Coronary artery (tissue), 2 donors: ENCODE measurements at regions not wholly inside any gene's neighbourhood (a gene's known extent, or its start where the extent isn't known, plus 50 kb on each side); places are given as distances from the start of the nearest gene placed in this dataset.
"Not testable (repeated sequence)": the region's sequence is repeated elsewhere in the genome, so short reads cannot be mapped to it uniquely, and the experiment has no call there.

ENCODE experiments used
- DNase-seq: peaks from one replicate; pipeline ENCODE4 v3.0.0-alpha.2; 2017; ENCODE audit warnings: low spot score
- H3K27ac ChIP-seq, 2 donors: fragments of 200-600 bp; sonication (generic); one replicate each; pipeline ENCODE4 v1.5.1; 2016 to 2019
- H3K4me3 ChIP-seq: fragments of 200-600 bp; sonication (generic); 2 replicates; pipeline ENCODE4 v1.5.1; 2016; ENCODE audit warnings: mild to moderate bottlenecking, moderate library complexity
- TF ChIP-seq, protein P1 (sequence below): fragments of 200-600 bp; sonication (generic); IDR thresholded peaks from one replicate; pipeline ENCODE4 v1.5.1; 2019; ENCODE audit warnings: antibody characterized with exemption

DNA sequence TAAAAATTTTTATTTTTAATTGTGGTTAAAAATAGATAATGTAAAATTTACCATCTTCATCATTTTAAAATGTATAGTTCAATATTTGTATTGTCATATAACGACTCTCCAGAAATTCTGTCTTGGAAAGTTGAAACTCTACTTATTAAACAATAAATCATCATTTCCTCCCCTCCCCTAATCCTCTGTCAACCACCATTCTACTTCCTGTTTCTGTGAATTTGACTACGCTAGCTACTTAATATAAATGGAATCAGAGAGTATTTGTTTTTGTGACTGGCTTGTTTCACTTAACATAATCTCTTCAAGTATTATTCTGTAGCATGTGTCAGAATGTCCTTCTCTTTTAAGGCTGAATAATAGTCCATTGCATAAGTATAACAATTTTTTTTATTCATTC is 729.0 kb upstream of the AADAT start:
- no peak overlapping the region for H3K4me3 ChIP-seq
- TF ChIP-seq, protein P1, sequence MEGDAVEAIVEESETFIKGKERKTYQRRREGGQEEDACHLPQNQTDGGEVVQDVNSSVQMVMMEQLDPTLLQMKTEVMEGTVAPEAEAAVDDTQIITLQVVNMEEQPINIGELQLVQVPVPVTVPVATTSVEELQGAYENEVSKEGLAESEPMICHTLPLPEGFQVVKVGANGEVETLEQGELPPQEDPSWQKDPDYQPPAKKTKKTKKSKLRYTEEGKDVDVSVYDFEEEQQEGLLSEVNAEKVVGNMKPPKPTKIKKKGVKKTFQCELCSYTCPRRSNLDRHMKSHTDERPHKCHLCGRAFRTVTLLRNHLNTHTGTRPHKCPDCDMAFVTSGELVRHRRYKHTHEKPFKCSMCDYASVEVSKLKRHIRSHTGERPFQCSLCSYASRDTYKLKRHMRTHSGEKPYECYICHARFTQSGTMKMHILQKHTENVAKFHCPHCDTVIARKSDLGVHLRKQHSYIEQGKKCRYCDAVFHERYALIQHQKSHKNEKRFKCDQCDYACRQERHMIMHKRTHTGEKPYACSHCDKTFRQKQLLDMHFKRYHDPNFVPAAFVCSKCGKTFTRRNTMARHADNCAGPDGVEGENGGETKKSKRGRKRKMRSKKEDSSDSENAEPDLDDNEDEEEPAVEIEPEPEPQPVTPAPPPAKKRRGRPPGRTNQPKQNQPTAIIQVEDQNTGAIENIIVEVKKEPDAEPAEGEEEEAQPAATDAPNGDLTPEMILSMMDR: no peak
- no peak for DNase-seq
- no peak overlapping the region for H3K27ac ChIP-seq

DNA sequence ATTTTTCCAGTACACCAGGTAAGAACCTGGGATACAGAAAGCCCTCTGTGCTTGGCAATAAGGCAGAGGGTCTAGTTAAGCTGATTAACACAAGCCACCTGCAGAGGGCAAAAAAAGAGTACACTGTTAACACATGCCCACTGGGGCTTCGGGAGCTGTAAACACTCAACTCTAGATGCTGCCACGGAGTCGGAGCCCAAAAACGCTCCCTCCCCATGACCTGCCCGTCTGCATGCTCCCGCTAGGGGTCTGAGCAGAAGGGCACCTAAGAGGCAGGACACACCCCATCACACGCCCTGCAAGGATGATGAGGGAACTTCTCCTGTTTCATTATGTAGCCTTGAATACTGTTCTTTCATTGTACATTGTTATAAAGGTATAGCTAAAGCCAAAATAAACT is 715.6 kb upstream of the AADAT start:
- Histone ChIP-seq H3K27ac (no peak overlapping the region), H3K4me3 (no peak overlapping the region)
- TF ChIP-seq, protein P1: no peak
- DNase-seq: no peak

DNA sequence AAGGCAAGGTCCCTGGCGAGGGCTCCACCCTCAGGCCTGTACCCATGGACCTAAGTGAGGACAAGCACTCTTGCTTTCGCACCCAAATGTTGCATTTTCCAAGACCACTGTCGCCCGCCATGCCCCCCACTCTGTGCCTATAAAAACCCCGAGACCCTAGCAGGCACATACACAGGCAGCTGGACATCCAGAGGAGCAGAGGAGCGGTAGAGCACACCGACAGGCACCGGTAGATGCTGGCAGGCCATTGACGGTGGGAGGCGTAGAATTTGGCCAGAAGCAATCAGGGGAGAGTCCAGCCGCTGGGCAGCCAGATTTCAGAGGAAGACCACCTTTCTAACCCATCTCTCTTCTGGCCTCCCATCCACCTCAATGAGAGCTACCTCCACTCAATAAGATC is 715.2 kb upstream of the AADAT start:
- Histone ChIP-seq H3K4me3 (no peak overlapping the region), H3K27ac (no peak overlapping the region)
- TF ChIP-seq, protein P1: no peak
- no peak for DNase-seq

DNA sequence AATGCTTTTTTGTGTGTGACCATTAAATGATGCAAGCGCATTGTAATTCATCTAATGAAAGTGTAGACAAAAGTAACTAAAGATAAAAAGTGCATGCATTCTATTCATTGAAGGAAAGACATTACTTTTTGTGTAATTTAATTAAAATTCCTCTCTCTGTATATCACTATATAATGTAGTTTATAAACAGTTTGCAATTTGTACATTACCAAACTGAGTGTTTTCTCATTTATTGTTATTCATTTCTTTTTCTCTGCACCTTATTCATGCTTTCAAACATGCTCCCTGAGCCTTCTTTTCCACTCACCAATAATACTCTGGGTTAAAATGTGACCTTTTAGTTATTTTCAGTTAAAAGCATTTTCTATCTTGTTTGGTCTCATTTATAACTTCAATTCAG is 713.7 kb upstream of the AADAT start:
- no peak for DNase-seq
- TF ChIP-seq, protein P1: no peak
- no peak overlapping the region for H3K4me3 ChIP-seq
- H3K27ac ChIP-seq: no peak overlapping the region

DNA sequence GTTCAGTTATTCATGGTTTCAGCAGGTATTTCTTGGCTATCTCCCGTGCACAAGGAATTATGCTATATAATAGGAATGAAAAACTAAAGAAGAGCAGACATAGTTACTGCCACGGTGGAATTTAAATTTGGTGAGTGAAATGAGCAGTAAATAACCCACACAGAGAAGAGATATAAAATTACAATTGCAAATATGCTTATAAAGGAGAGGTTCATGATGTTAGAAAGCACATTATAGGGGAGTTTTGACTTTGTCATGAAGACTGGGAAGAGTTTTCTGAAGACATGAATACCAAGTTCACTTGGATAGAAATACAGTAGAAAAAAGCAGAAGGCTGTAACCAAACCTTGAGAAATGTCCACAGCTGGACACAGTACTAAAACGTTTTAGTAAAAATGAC is 712.0 kb upstream of the AADAT start:
- no peak for DNase-seq
- Histone ChIP-seq H3K27ac (no peak overlapping the region), H3K4me3 (no peak overlapping the region)
- TF ChIP-seq, protein P1: no peak

DNA sequence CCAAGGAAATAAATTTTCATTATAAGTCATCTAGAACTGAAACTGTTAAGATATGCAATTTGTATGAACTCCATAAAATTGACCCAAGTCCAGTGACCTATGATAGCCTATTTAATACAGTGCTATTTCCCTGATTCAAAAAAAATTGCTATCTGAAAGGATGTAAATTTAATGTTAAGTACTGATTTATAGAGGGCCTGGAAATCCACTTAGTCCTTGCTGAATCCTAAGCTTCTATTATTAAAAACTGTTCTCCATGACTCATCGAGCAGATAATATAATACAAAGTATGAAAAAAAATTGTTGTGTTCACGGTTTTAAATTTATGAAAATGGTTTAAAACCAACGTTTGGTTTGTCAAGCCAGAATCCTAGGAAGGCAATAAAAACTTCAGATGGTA is 704.8 kb upstream of the AADAT start:
- no peak for DNase-seq
- Histone ChIP-seq H3K4me3 (no peak overlapping the region), H3K27ac (no peak overlapping the region)
- TF ChIP-seq, protein P1: no peak

DNA sequence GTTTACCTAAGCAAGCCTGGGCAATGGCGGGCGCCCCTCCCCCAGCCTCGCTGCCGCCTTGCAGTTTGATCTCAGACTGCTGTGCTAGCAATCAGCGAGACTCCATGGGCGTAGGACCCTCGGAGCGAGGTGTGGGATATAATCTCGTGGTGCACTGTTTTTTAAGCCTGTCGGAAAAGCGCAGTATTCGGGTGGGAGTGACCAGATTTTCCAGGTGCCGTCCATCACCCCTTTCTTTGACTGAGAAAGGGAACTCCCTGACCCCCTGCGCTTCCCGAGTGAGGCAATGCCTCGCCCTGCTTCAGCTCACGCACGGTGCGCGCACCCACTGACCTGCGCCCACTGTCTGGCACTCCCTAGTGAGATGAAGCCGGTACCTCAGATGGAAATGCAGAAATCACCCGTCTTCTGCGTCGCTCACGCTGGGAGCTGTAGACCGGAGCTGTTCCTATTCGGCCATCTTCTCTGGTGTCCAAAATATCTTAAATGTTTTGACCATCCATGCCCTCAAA is 698.8 kb upstream of the AADAT start:
- not testable (repeated sequence) for DNase-seq, H3K4me3 ChIP-seq, H3K27ac ChIP-seq

DNA sequence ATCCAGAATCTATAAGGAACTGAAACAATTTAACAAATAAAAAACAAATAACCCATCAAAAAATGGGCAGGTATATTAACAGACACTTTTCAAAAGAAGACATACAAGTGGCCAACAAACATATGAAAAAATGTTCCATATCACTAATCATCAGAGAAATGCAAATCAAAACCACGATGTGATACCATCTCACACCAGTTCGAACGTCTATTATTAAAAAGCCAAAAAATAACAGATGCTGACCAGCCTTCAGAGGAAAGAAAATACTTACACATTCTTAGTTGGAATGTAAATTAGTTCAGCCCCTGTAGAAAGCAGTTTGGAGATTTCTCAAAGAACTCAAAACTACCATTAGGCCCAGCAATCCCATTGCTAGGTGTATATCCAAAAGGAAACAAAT is 687.9 kb upstream of the AADAT start:
- H3K4me3 ChIP-seq: no peak overlapping the region
- no peak overlapping the region for H3K27ac ChIP-seq
- DNase-seq: no peak
- TF ChIP-seq, protein P1: no peak
